ENCODE measurements at regions not wholly inside any gene's neighbourhood (a gene's known extent, or its start where the extent isn't known, plus 50 kb on each side); places are given as distances from the start of the nearest gene placed in this dataset.

GRCh38 chr13:53822136-53822535 is 793.5 kb downstream of the OLFM4 start:
- H3K9ac ChIP-seq (ENCODE audit: low read length) = no peak overlapping the region
- H2AK5ac ChIP-seq (ENCODE audit: low read length, severe bottlenecking) = no peak overlapping the region
- no peaks in the 10 kb centered on the region for H3K79me1 ChIP-seq (replicated peaks; ENCODE audit: low read length, poor library complexity, severe bottlenecking)
- no peak overlapping the region for H3K14ac ChIP-seq (ENCODE audit: low read length in 2 of 2)
- H3K4ac ChIP-seq (ENCODE audit: low read depth in 1 of 2, low read length in 2 of 2) = no peak overlapping the region
- H2BK120ac ChIP-seq (ENCODE audit: low read depth, low read length) = no peak overlapping the region
- H3K4me3 ChIP-seq (ENCODE audit: insufficient read depth in 1 of 2, low read depth in 1 of 2, low read length in 2 of 2) = no peak overlapping the region
- no peak overlapping the region for H4K8ac ChIP-seq (ENCODE audit: low read length)
- no peak overlapping the region for H3K4me2 ChIP-seq (ENCODE audit: low read length, poor library complexity, severe bottlenecking)
- H3K36me3 ChIP-seq (ENCODE audit: control insufficient read depth in 1 of 2, insufficient read depth in 2 of 2, low read depth in 1 of 2, low read length in 2 of 2) = no peaks in the 10 kb centered on the region
- H2BK12ac ChIP-seq (ENCODE audit: low read length in 2 of 2) = no peak overlapping the region
- no peak overlapping the region for H3K18ac ChIP-seq (ENCODE audit: low read depth in 1 of 2, low read length in 2 of 2)
- no peaks in the 10 kb centered on the region for H3K4me1 ChIP-seq (ENCODE audit: control insufficient read depth, insufficient read depth, low read depth, low read length)
- H3K23ac ChIP-seq (ENCODE audit: low read length in 2 of 2) = no peak overlapping the region
- DNase-seq = no peak
- no peak overlapping the region for H2BK15ac ChIP-seq (ENCODE audit: low read depth, poor library complexity, severe bottlenecking)
- no peaks in the 10 kb centered on the region for H3K27me3 ChIP-seq (ENCODE audit: control insufficient read depth in 1 of 2, insufficient read depth in 1 of 2, low read length in 2 of 2)
- H2AFZ ChIP-seq (ENCODE audit: low read depth, low read length) = no peak overlapping the region
- no peak overlapping the region for H3K27ac ChIP-seq (ENCODE audit: low read length, poor library complexity, severe bottlenecking)
- WGBS = 92% methylated on average over 5 of the region's 5 CpGs
- no peak overlapping the region for H2BK5ac ChIP-seq (ENCODE audit: low read depth, low read length, poor library complexity, severe bottlenecking)
- no peak overlapping the region for H4K91ac ChIP-seq (ENCODE audit: low read length)
- H3K9me3 ChIP-seq (ENCODE audit: control insufficient read depth, low read length) = no peaks in the 10 kb centered on the region

GRCh38 chr13:53839461-53839860 is 810.8 kb downstream of the OLFM4 start:
- Histone ChIP-seq H2BK15ac (ENCODE audit: low read depth, poor library complexity, severe bottlenecking) (no peak overlapping the region), H2BK5ac (ENCODE audit: low read depth, low read length, poor library complexity, severe bottlenecking) (no peak overlapping the region), H3K4me1 (ENCODE audit: control insufficient read depth, insufficient read depth, low read depth, low read length) (no peaks in the 10 kb centered on the region), H2BK120ac (ENCODE audit: low read depth, low read length) (no peak overlapping the region), H3K9me3 (ENCODE audit: control insufficient read depth, low read length) (peaks cover 31% of the 10 kb centered on the region), H3K79me1 (replicated peaks; ENCODE audit: low read length, poor library complexity, severe bottlenecking) (no peaks in the 10 kb centered on the region), H2AK5ac (ENCODE audit: low read length, severe bottlenecking) (no peak overlapping the region), H3K27ac (ENCODE audit: low read length, poor library complexity, severe bottlenecking) (no peak overlapping the region), H2BK12ac (ENCODE audit: low read length in 2 of 2) (no peak overlapping the region), H3K27me3 (ENCODE audit: control insufficient read depth in 1 of 2, insufficient read depth in 1 of 2, low read length in 2 of 2) (no peaks in the 10 kb centered on the region), H3K36me3 (ENCODE audit: control insufficient read depth in 1 of 2, insufficient read depth in 2 of 2, low read depth in 1 of 2, low read length in 2 of 2) (no peaks in the 10 kb centered on the region), H4K8ac (ENCODE audit: low read length) (no peak overlapping the region), H4K91ac (ENCODE audit: low read length) (no peak overlapping the region), H3K18ac (ENCODE audit: low read depth in 1 of 2, low read length in 2 of 2) (no peak overlapping the region), H3K23ac (ENCODE audit: low read length in 2 of 2) (no peak overlapping the region), H2AFZ (ENCODE audit: low read depth, low read length) (no peak overlapping the region), H3K4me3 (ENCODE audit: insufficient read depth in 1 of 2, low read depth in 1 of 2, low read length in 2 of 2) (no peak overlapping the region), H3K14ac (ENCODE audit: low read length in 2 of 2) (no peak overlapping the region), H3K9ac (ENCODE audit: low read length) (no peak overlapping the region), H3K4me2 (ENCODE audit: low read length, poor library complexity, severe bottlenecking) (no peak overlapping the region), H3K4ac (ENCODE audit: low read depth in 1 of 2, low read length in 2 of 2) (no peak overlapping the region)
- DNase-seq = no peak

- Histone ChIP-seq H3K9ac (ENCODE audit: low read length) (no peak overlapping the region), H3K4ac (ENCODE audit: low read depth in 1 of 2, low read length in 2 of 2) (no peak overlapping the region), H2AFZ (ENCODE audit: low read depth, low read length) (no peak overlapping the region), H2BK5ac (ENCODE audit: low read depth, low read length, poor library complexity, severe bottlenecking) (no peak overlapping the region), H3K23ac (ENCODE audit: low read length in 2 of 2) (no peak overlapping the region), H2BK15ac (ENCODE audit: low read depth, poor library complexity, severe bottlenecking) (no peak overlapping the region), H3K27me3 (ENCODE audit: control insufficient read depth in 1 of 2, insufficient read depth in 1 of 2, low read length in 2 of 2) (no peaks in the 10 kb centered on the region), H3K4me2 (ENCODE audit: low read length, poor library complexity, severe bottlenecking) (no peak overlapping the region), H2BK120ac (ENCODE audit: low read depth, low read length) (no peak overlapping the region), H3K4me1 (ENCODE audit: control insufficient read depth, insufficient read depth, low read depth, low read length) (no peaks in the 10 kb centered on the region), H2AK5ac (ENCODE audit: low read length, severe bottlenecking) (no peak overlapping the region), H3K9me3 (ENCODE audit: control insufficient read depth, low read length) (peaks cover 8% of the 10 kb centered on the region), H4K8ac (ENCODE audit: low read length) (no peak overlapping the region), H3K27ac (ENCODE audit: low read length, poor library complexity, severe bottlenecking) (no peak overlapping the region), H2BK12ac (ENCODE audit: low read length in 2 of 2) (no peak overlapping the region), H3K14ac (ENCODE audit: low read length in 2 of 2) (no peak overlapping the region), H3K79me1 (replicated peaks; ENCODE audit: low read length, poor library complexity, severe bottlenecking) (no peaks in the 10 kb centered on the region), H4K91ac (ENCODE audit: low read length) (no peak overlapping the region), H3K36me3 (ENCODE audit: control insufficient read depth in 1 of 2, insufficient read depth in 2 of 2, low read depth in 1 of 2, low read length in 2 of 2) (no peaks in the 10 kb centered on the region), H3K18ac (ENCODE audit: low read depth in 1 of 2, low read length in 2 of 2) (no peak overlapping the region), H3K4me3 (ENCODE audit: insufficient read depth in 1 of 2, low read depth in 1 of 2, low read length in 2 of 2) (no peak overlapping the region)
- WGBS = no CpG with 5 or more reads among the region's 6 CpGs
- DNase-seq = no peak
Measured at GRCh38 chr13:53844473-53845146, 816.0 kb downstream of the OLFM4 start.

- Histone ChIP-seq H3K27me3 (ENCODE audit: control insufficient read depth in 1 of 2, insufficient read depth in 1 of 2, low read length in 2 of 2) (no peaks in the 10 kb centered on the region), H3K18ac (ENCODE audit: low read depth in 1 of 2, low read length in 2 of 2) (no peak overlapping the region), H3K4me2 (ENCODE audit: low read length, poor library complexity, severe bottlenecking) (no peak overlapping the region), H3K79me1 (replicated peaks; ENCODE audit: low read length, poor library complexity, severe bottlenecking) (no peaks in the 10 kb centered on the region), H4K91ac (ENCODE audit: low read length) (no peak overlapping the region), H2BK15ac (ENCODE audit: low read depth, poor library complexity, severe bottlenecking) (no peak overlapping the region), H3K14ac (ENCODE audit: low read length in 2 of 2) (no peak overlapping the region), H3K36me3 (ENCODE audit: control insufficient read depth in 1 of 2, insufficient read depth in 2 of 2, low read depth in 1 of 2, low read length in 2 of 2) (no peaks in the 10 kb centered on the region), H3K27ac (ENCODE audit: low read length, poor library complexity, severe bottlenecking) (no peak overlapping the region), H3K4ac (ENCODE audit: low read depth in 1 of 2, low read length in 2 of 2) (no peak overlapping the region), H3K4me1 (ENCODE audit: control insufficient read depth, insufficient read depth, low read depth, low read length) (no peaks in the 10 kb centered on the region), H4K8ac (ENCODE audit: low read length) (no peak overlapping the region), H2BK5ac (ENCODE audit: low read depth, low read length, poor library complexity, severe bottlenecking) (no peak overlapping the region), H3K9ac (ENCODE audit: low read length) (no peak overlapping the region), H2BK12ac (ENCODE audit: low read length in 2 of 2) (no peak overlapping the region), H2AK5ac (ENCODE audit: low read length, severe bottlenecking) (no peak overlapping the region), H3K9me3 (ENCODE audit: control insufficient read depth, low read length) (no peaks in the 10 kb centered on the region), H3K23ac (ENCODE audit: low read length in 2 of 2) (no peak overlapping the region), H3K4me3 (ENCODE audit: insufficient read depth in 1 of 2, low read depth in 1 of 2, low read length in 2 of 2) (no peak overlapping the region), H2BK120ac (ENCODE audit: low read depth, low read length) (no peak overlapping the region), H2AFZ (ENCODE audit: low read depth, low read length) (no peak overlapping the region)
- no peak for DNase-seq
- WGBS = 93% methylated on average over 1 of the region's 2 CpGs
Measured at GRCh38 chr13:53847502-53847901, 818.9 kb downstream of the OLFM4 start.

Measured in mesenchymal stem cell (in vitro differentiated cells and primary cell).